ENCODE measurements at regions not wholly inside any gene's neighbourhood (a gene's known extent, or its start where the extent isn't known, plus 50 kb on each side); places are given as distances from the start of the nearest gene placed in this dataset.

GRCh38 chr13:104365430-104365829 lies 1299.2 kb upstream of the SLC10A2 start:
- no peak for TF ChIP-seq CTCF (conservative IDR thresholded peaks at IDR 0.05; ENCODE audit: low read length)
- TF ChIP-seq EZH2phosphoT487 (IDR thresholded peaks at IDR 0.05; ENCODE audit: borderline replicate concordance, low read depth, low read length): no peak

Measured in OCI-LY7 (cell line).